HepG2 (cell line): ENCODE measurements at regions not wholly inside any gene's neighbourhood (a gene's known extent, or its start where the extent isn't known, plus 50 kb on each side); places are given as distances from the start of the nearest gene placed in this dataset.

Experiments
- GABPB1 ChIP-seq: IDR thresholded peaks from 2 replicates; pipeline ENCODE4 v1.6.1; 2016; ENCODE audit warnings: mild to moderate bottlenecking, missing genetic modification reagents, moderate library complexity, missing compliant biosample characterization
- ZNF317 ChIP-seq: sonication (generic); formaldehyde crosslinking; IDR thresholded peaks from 2 replicates; pipeline ENCODE4 v1.5.0; 2020; ENCODE audit warnings: mild to moderate bottlenecking, missing genetic modification reagents
- TF ChIP-seq, protein P1 (sequence below): sonication (generic); formaldehyde crosslinking; IDR thresholded peaks from 2 replicates; pipeline ENCODE4 v1.4.0; 2020; ENCODE audit warnings: missing genetic modification reagents
- TF ChIP-seq, protein P2 (sequence below): sonication (generic); formaldehyde crosslinking; IDR thresholded peaks from 2 replicates; pipeline ENCODE4 v1.5.0; 2020; ENCODE audit warnings: mild to moderate bottlenecking, missing genetic modification reagents, moderate library complexity

GRCh38 chr18:73476031-73476430 is 608.2 kb upstream of the NETO1 start:
- no peak for TF ChIP-seq GABPB1 (CRISPR knock-in tag)
- no peak for TF ChIP-seq ZNF317 (CRISPR knock-in tag)
- TF ChIP-seq, protein P1, sequence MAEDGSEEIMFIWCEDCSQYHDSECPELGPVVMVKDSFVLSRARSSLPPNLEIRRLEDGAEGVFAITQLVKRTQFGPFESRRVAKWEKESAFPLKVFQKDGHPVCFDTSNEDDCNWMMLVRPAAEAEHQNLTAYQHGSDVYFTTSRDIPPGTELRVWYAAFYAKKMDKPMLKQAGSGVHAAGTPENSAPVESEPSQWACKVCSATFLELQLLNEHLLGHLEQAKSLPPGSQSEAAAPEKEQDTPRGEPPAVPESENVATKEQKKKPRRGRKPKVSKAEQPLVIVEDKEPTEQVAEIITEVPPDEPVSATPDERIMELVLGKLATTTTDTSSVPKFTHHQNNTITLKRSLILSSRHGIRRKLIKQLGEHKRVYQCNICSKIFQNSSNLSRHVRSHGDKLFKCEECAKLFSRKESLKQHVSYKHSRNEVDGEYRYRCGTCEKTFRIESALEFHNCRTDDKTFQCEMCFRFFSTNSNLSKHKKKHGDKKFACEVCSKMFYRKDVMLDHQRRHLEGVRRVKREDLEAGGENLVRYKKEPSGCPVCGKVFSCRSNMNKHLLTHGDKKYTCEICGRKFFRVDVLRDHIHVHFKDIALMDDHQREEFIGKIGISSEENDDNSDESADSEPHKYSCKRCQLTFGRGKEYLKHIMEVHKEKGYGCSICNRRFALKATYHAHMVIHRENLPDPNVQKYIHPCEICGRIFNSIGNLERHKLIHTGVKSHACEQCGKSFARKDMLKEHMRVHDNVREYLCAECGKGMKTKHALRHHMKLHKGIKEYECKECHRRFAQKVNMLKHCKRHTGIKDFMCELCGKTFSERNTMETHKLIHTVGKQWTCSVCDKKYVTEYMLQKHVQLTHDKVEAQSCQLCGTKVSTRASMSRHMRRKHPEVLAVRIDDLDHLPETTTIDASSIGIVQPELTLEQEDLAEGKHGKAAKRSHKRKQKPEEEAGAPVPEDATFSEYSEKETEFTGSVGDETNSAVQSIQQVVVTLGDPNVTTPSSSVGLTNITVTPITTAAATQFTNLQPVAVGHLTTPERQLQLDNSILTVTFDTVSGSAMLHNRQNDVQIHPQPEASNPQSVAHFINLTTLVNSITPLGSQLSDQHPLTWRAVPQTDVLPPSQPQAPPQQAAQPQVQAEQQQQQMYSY (CRISPR knock-in tag) = no peak
- TF ChIP-seq, protein P2, sequence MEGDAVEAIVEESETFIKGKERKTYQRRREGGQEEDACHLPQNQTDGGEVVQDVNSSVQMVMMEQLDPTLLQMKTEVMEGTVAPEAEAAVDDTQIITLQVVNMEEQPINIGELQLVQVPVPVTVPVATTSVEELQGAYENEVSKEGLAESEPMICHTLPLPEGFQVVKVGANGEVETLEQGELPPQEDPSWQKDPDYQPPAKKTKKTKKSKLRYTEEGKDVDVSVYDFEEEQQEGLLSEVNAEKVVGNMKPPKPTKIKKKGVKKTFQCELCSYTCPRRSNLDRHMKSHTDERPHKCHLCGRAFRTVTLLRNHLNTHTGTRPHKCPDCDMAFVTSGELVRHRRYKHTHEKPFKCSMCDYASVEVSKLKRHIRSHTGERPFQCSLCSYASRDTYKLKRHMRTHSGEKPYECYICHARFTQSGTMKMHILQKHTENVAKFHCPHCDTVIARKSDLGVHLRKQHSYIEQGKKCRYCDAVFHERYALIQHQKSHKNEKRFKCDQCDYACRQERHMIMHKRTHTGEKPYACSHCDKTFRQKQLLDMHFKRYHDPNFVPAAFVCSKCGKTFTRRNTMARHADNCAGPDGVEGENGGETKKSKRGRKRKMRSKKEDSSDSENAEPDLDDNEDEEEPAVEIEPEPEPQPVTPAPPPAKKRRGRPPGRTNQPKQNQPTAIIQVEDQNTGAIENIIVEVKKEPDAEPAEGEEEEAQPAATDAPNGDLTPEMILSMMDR (CRISPR knock-in tag) = no peak
